GM12878 (cell line): ENCODE measurements at regions not wholly inside any gene's neighbourhood (a gene's known extent, or its start where the extent isn't known, plus 50 kb on each side); places are given as distances from the start of the nearest gene placed in this dataset.

Experiments used
- ATF7 ChIP-seq: fragments of 450-650 bp; IDR thresholded peaks from 2 replicates; pipeline ENCODE4 v1.6.1; 2016; ENCODE audit warnings: low read depth, mild to moderate bottlenecking
- BCL11A ChIP-seq: IDR thresholded peaks from 2 replicates; pipeline ENCODE4 v1.6.1; 2011; ENCODE audit warnings: low read depth, low read length
- EP300 ChIP-seq, 2 experiments: fragments of 150-350 bp in 1 of 2; IDR thresholded peaks; 2 replicates each; pipeline ENCODE4 v1.6.1; 2011 to 2012; ENCODE audit warnings: low read depth in 2 of 2, low read length in 2 of 2, borderline replicate concordance in 1 of 2, improper control_type of control experiment in 1 of 2, inconsistent platforms in 1 of 2; ENCODE audit not compliant: control insufficient read depth in 1 of 2
- ETV6 ChIP-seq, 2 experiments: fragments of 450-650 bp in 1 of 2; IDR thresholded peaks in 1 of 2; conservative IDR thresholded peaks in 1 of 2; 2 replicates each; pipeline ENCODE4 v1.6.1; 2014; ENCODE audit warnings: antibody characterized with exemption in 1 of 2, borderline replicate concordance in 1 of 2, low read depth in 1 of 2, mild to moderate bottlenecking in 1 of 2, moderate library complexity in 1 of 2
- IKZF1 ChIP-seq: fragments of 450-650 bp; conservative IDR thresholded peaks from 2 replicates; pipeline ENCODE4 v1.6.1; 2017; ENCODE audit warnings: antibody characterized with exemption, mild to moderate bottlenecking
- IRF3 ChIP-seq: fragments of 450-650 bp; IDR thresholded peaks from 2 replicates; pipeline ENCODE4 v1.6.1; 2014; ENCODE audit warnings: mild to moderate bottlenecking
- IRF4 ChIP-seq: IDR thresholded peaks from 2 replicates; pipeline ENCODE4 v1.6.1; 2011; ENCODE audit warnings: low read depth, low read length
- JUNB ChIP-seq: IDR thresholded peaks from 2 replicates; pipeline ENCODE4 v1.6.1; 2016; ENCODE audit warnings: antibody characterized with exemption, mild to moderate bottlenecking
- MTA2 ChIP-seq: fragments of 450-650 bp; IDR thresholded peaks from 2 replicates; pipeline ENCODE4 v1.6.1; 2016; ENCODE audit warnings: low read depth, mild to moderate bottlenecking, moderate library complexity
- NR2C1 ChIP-seq: fragments of 450-650 bp; IDR thresholded peaks from 2 replicates; pipeline ENCODE4 v1.6.1; 2017; ENCODE audit warnings: antibody characterized with exemption, mild to moderate bottlenecking, moderate library complexity
- POLR2AphosphoS2 ChIP-seq: IDR thresholded peaks from 2 replicates; pipeline ENCODE4 v1.6.1; 2011; ENCODE audit warnings: low read depth, mild to moderate bottlenecking, low read length, improper control_type of control experiment, moderate library complexity
- PRDM15 ChIP-seq: fragments of 450-650 bp; formaldehyde crosslinking; IDR thresholded peaks from 2 replicates; pipeline ENCODE4 v1.4.0; 2020; ENCODE audit warnings: mild to moderate bottlenecking, moderate library complexity
- RAD51 ChIP-seq: fragments of 450-650 bp; IDR thresholded peaks from 2 replicates; pipeline ENCODE4 v1.6.1; 2016; ENCODE audit warnings: moderate library complexity, mild to moderate bottlenecking, inconsistent platforms
- SKIL ChIP-seq: fragments of 450-650 bp; IDR thresholded peaks from 2 replicates; pipeline ENCODE4 v1.6.1; 2017; ENCODE audit warnings: mild to moderate bottlenecking, low read depth, inconsistent platforms; ENCODE audit not compliant: poor library complexity, severe bottlenecking
- TAF1 ChIP-seq: IDR thresholded peaks from 2 replicates; pipeline ENCODE4 v1.6.1; 2011; ENCODE audit warnings: mild to moderate bottlenecking, low read depth, low read length, borderline replicate concordance
- ZBED1 ChIP-seq: IDR thresholded peaks from 2 replicates; pipeline ENCODE4 v1.6.1; 2016; ENCODE audit warnings: borderline replicate concordance
- ZBTB40 ChIP-seq: fragments of 450-650 bp; IDR thresholded peaks from 2 replicates; pipeline ENCODE4 v1.6.1; 2016; ENCODE audit warnings: mild to moderate bottlenecking, moderate library complexity, borderline replicate concordance
- ZNF274 ChIP-seq: IDR thresholded peaks from one replicate; pipeline ENCODE4 v1.8.0; 2011; ENCODE audit not compliant: insufficient read length, insufficient read depth

- TF ChIP-seq ZBTB40 (peak; percentile 81), ZBED1 (peak; percentile 82), MTA2 (0 out of 2 replicates have a peak, but pooled peaks have one; percentile 35), ATF7 (peak; percentile 33; the same call in 1 of the 2 replicates), ZNF274 (no peak), IRF4 (no peak), NR2C1 (no peak), BCL11A (peak; percentile 28; the same call in 1 of the 2 replicates), JUNB (peak; percentile 30; the same call in 1 of the 2 replicates), PRDM15 (CRISPR knock-in tag) (no peak), POLR2AphosphoS2 (no peak), IRF3 (no peak), IKZF1 (peak; percentile 39; the same call in 1 of the 2 replicates), EP300 (IDR thresholded peaks at IDR 0.05; ENCODE audit: borderline replicate concordance in 1 of 2, control insufficient read depth in 1 of 2, low read depth in 2 of 2, low read length in 2 of 2) (peak in 1 of 2 experiments; percentile 55; a peak in 1 of 4 replicates), RAD51 (peak; percentile 59), ETV6 (conservative IDR thresholded peaks at IDR 0.05 in 1 of 2, IDR thresholded peaks at IDR 0.05 in 1 of 2; ENCODE audit: borderline replicate concordance in 1 of 2, low read depth in 1 of 2) (peak in 1 of 2 experiments; percentile 49; a peak in 1 of 4 replicates), TAF1 (peak; percentile 24; the same call in 1 of the 2 replicates), SKIL (peak; percentile 81)
Observed at GRCh38 chr6:113755449-113756289, 101.5 kb upstream of the MARCKS start (continued).
